Body of pancreas (tissue), 4 donors: ENCODE measurements at regions not wholly inside any gene's neighbourhood (a gene's known extent, or its start where the extent isn't known, plus 50 kb on each side); places are given as distances from the start of the nearest gene placed in this dataset.

ENCODE experiments used
- CTCF ChIP-seq, 7 experiments: fragments of 450-650 bp in 4 of 7; fragments of 200-600 bp in 3 of 7; sonication (generic) in 3 of 7; IDR thresholded peaks; one replicate each; pipeline ENCODE4 v1.5.1; 2016 to 2019; ENCODE audit warnings: antibody characterized with exemption in 7 of 7
- POLR2A ChIP-seq, 3 donors: fragments of 450-650 bp; IDR thresholded peaks; one replicate each; pipeline ENCODE4 v1.6.1; 2016; ENCODE audit warnings: antibody characterized with exemption in 3 of 3, mild to moderate bottlenecking in 2 of 3

DNA sequence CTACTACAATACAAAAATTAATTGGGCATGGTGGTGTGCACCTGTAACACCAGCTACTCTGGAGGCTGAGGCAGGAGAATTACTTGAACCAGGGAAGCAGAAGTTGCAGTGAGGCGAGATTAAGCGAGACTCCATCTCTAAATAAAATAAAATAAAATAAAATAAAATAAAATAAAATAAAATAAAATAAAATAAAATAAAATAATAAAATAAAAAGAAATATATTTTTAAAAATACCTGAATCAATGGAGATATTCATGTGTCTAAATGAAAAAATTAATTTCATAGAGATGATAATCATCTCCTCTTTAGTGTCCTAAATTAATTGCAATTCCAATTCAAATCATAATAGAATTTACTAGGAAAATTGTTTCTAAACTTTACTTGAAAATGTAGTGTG, 406.1 kb upstream of the POU3F4 start:
- TF ChIP-seq CTCF (IDR thresholded peaks at IDR 0.05) (no peak), POLR2A (IDR thresholded peaks at IDR 0.05) (no peak)
